Aorta (tissue), 5 donors: ENCODE measurements at regions not wholly inside any gene's neighbourhood (a gene's known extent, or its start where the extent isn't known, plus 50 kb on each side); places are given as distances from the start of the nearest gene placed in this dataset.

Experiments
- ATAC-seq: fragments of 200-7000 bp; cut with Tn5 transposase; one replicate; pipeline ENCODE4 v1.9.1; 2022; ENCODE audit warnings: moderate library complexity; ENCODE audit not compliant: low FRiP score
- DNase-seq, 2 donors: peaks; one replicate each; pipeline ENCODE4 v3.0.0-alpha.2; 2020
- H3K27ac ChIP-seq, 2 donors: one replicate each; pipeline ENCODE4 v1.5.1; 2013; ENCODE audit warnings: low read length in 2 of 2, mild to moderate bottlenecking in 2 of 2, moderate library complexity in 2 of 2, control low read depth in 1 of 2, inconsistent platforms in 1 of 2, low read depth in 1 of 2
- H3K27me3 ChIP-seq, 2 donors: one replicate each; pipeline ENCODE4 v1.6.1; 2013; ENCODE audit warnings: control low read depth in 1 of 2, low read length in 1 of 2, mild to moderate bottlenecking in 1 of 2, moderate library complexity in 1 of 2; ENCODE audit not compliant: insufficient read depth in 2 of 2, control insufficient read depth in 1 of 2
- H3K36me3 ChIP-seq, 2 donors: one replicate each; pipeline ENCODE4 v1.6.1; 2013; ENCODE audit warnings: control low read depth in 1 of 2, low read length in 1 of 2, mild to moderate bottlenecking in 1 of 2; ENCODE audit not compliant: insufficient read depth in 2 of 2, control insufficient read depth in 1 of 2
- H3K4me1 ChIP-seq, 2 donors: one replicate each; pipeline ENCODE4 v1.6.1; 2013; ENCODE audit warnings: low read length in 2 of 2, control low read depth in 1 of 2, mild to moderate bottlenecking in 1 of 2, moderate library complexity in 1 of 2; ENCODE audit not compliant: insufficient read depth in 2 of 2, control insufficient read depth in 1 of 2
- H3K4me3 ChIP-seq, 2 donors: one replicate each; pipeline ENCODE4 v1.5.1; 2013; ENCODE audit warnings: low read length in 2 of 2, control low read depth in 1 of 2, mild to moderate bottlenecking in 1 of 2
- H3K9me3 ChIP-seq: one replicate; pipeline ENCODE4 v1.6.1; 2013; ENCODE audit warnings: mild to moderate bottlenecking, low read length; ENCODE audit not compliant: control insufficient read depth
- WGBS, 2 donors: extraction: QIAGEN DNeasy Blood & Tissue Kit; methylation state at CpG; one replicate each; pipeline ENCODE4 v1.1.7; 2013; 5-methylcytosine and 5-hydroxymethylcytosine counted together
- intact Hi-C, 2 donors: fragments of 100-400 bp; cut with DNase I; formaldehyde crosslinking; loops; one replicate each; pipeline versions ENCODE4 v1.14.2 to v1.15.0; 2022
- donor health status: healthy with polysubstance abuse.
- donor health status: Bipolar disorder and iron deficiency.
- donor health status: DM: no; HTN: no; CAD: no.
- donor health status: DM: no; HTN: no; CAD: no.
- donor health status: DM: yes; HTN: yes; CAD: no.

- ATAC-seq (no peak), DNase-seq (no peak)
- H3K4me1 ChIP-seq = no peaks in the 10 kb centered on the region
- H3K27me3 ChIP-seq = no peaks in the 10 kb centered on the region
- no peaks in the 10 kb centered on the region for H3K36me3 ChIP-seq
- no peaks in the 10 kb centered on the region for H3K9me3 ChIP-seq
- H3K27ac ChIP-seq = no peak overlapping the region
- intact Hi-C loops = no loop called here
- no peak overlapping the region for H3K4me3 ChIP-seq
Measured at GRCh38 chr3:18778094-18778493, 353.0 kb upstream of the SATB1 start.

- Histone ChIP-seq H3K9me3 (no peaks in the 10 kb centered on the region), H3K27me3 (no peaks in the 10 kb centered on the region), H3K36me3 (no peaks in the 10 kb centered on the region), H3K4me3 (no peak overlapping the region), H3K27ac (no peak overlapping the region), H3K4me1 (no peaks in the 10 kb centered on the region)
- ATAC-seq (no peak), DNase-seq (no peak)
- intact Hi-C loops = no loop called here
- WGBS, 2 donors = 83 to 88% methylated on average over 2 of the region's 2 CpGs
Measured at GRCh38 chr3:18775501-18775900, 350.4 kb upstream of the SATB1 start.

- intact Hi-C loops = no loop called here
- DNase-seq = no peak
- no peak overlapping the region for H3K4me3 ChIP-seq
- no peak for ATAC-seq
- 55% methylated on average over 2 of the region's 2 CpGs for WGBS, 2 donors
- H3K27ac ChIP-seq = no peak overlapping the region
- no peaks in the 10 kb centered on the region for H3K9me3 ChIP-seq
- H3K4me1 ChIP-seq = no peaks in the 10 kb centered on the region
- H3K27me3 ChIP-seq = no peaks in the 10 kb centered on the region
- H3K36me3 ChIP-seq = no peaks in the 10 kb centered on the region
Measured at GRCh38 chr3:18774319-18775088, 349.4 kb upstream of the SATB1 start.

GRCh38 chr3:18772699-18773305, 347.7 kb upstream of the SATB1 start:
- intact Hi-C loops = no loop called here
- no peak overlapping the region for H3K4me3 ChIP-seq
- no peaks in the 10 kb centered on the region for H3K36me3 ChIP-seq
- ATAC-seq (no peak), DNase-seq (no peak)
- H3K27me3 ChIP-seq = no peaks in the 10 kb centered on the region
- no peaks in the 10 kb centered on the region for H3K4me1 ChIP-seq
- no peak overlapping the region for H3K27ac ChIP-seq
- no peaks in the 10 kb centered on the region for H3K9me3 ChIP-seq

- Histone ChIP-seq H3K27me3 (no peaks in the 10 kb centered on the region), H3K27ac (no peak overlapping the region), H3K36me3 (no peaks in the 10 kb centered on the region), H3K9me3 (no peaks in the 10 kb centered on the region), H3K4me1 (no peaks in the 10 kb centered on the region), H3K4me3 (no peak overlapping the region)
- WGBS, 2 donors = 80 to 90% methylated on average over 1 of the region's 1 CpG
- DNase-seq (no peak), ATAC-seq (no peak)
- intact Hi-C loops = no loop called here
Measured at GRCh38 chr3:18771931-18772330, 346.8 kb upstream of the SATB1 start.

GRCh38 chr3:18770800-18771199, 345.7 kb upstream of the SATB1 start:
- DNase-seq (no peak), ATAC-seq (no peak)
- H3K9me3 ChIP-seq = no peaks in the 10 kb centered on the region
- no peak overlapping the region for H3K27ac ChIP-seq
- intact Hi-C loops = no loop called here
- no peaks in the 10 kb centered on the region for H3K4me1 ChIP-seq
- no peaks in the 10 kb centered on the region for H3K27me3 ChIP-seq
- 50 to 69% methylated on average over 2 of the region's 2 CpGs for WGBS, 2 donors
- H3K4me3 ChIP-seq = no peak overlapping the region
- H3K36me3 ChIP-seq = no peaks in the 10 kb centered on the region

GRCh38 chr3:18767756-18768303, 342.7 kb upstream of the SATB1 start:
- no peaks in the 10 kb centered on the region for H3K27me3 ChIP-seq
- DNase-seq (no peak), ATAC-seq (no peak)
- H3K27ac ChIP-seq = no peak overlapping the region
- no peaks in the 10 kb centered on the region for H3K9me3 ChIP-seq
- H3K4me3 ChIP-seq = no peak overlapping the region
- H3K4me1 ChIP-seq = no peaks in the 10 kb centered on the region
- intact Hi-C loops = no loop called here
- 81 to 88% methylated on average over 6 of the region's 6 CpGs for WGBS, 2 donors
- H3K36me3 ChIP-seq = no peaks in the 10 kb centered on the region

- H3K4me1 ChIP-seq = no peaks in the 10 kb centered on the region
- WGBS, 2 donors = 11 to 37% methylated on average over 2 of the region's 2 CpGs
- H3K36me3 ChIP-seq = no peaks in the 10 kb centered on the region
- H3K9me3 ChIP-seq = no peaks in the 10 kb centered on the region
- H3K27ac ChIP-seq = no peak overlapping the region
- ATAC-seq (no peak), DNase-seq (no peak)
- no peaks in the 10 kb centered on the region for H3K27me3 ChIP-seq
- intact Hi-C loops = no loop called here
- H3K4me3 ChIP-seq = no peak overlapping the region
Measured at GRCh38 chr3:18766974-18767373, 341.8 kb upstream of the SATB1 start.

- whole genome bisulfite sequencing, 2 donors = 81 to 85% methylated on average over 1 of the region's 1 CpG
- Histone ChIP-seq H3K27ac (no peak overlapping the region), H3K4me3 (no peak overlapping the region), H3K4me1 (no peaks in the 10 kb centered on the region), H3K27me3 (no peaks in the 10 kb centered on the region), H3K36me3 (no peaks in the 10 kb centered on the region), H3K9me3 (no peaks in the 10 kb centered on the region)
- no peak for ATAC-seq
- DNase-seq = no peak
- intact Hi-C loops = no loop called here
Measured at GRCh38 chr3:18765662-18766061, 340.5 kb upstream of the SATB1 start.
